ENCODE measurements at regions not wholly inside any gene's neighbourhood (a gene's known extent, or its start where the extent isn't known, plus 50 kb on each side); places are given as distances from the start of the nearest gene placed in this dataset.

- H2BK15ac ChIP-seq (ENCODE audit: low read depth, low read length), result no peak overlapping the region
- BruUV-seq (replicated peaks), result no TSS peak
- no peaks in the 10 kb centered on the region for H3K9me1 ChIP-seq (ENCODE audit: insufficient read depth, low read length)
- no peak overlapping the region for H4K8ac ChIP-seq (ENCODE audit: low read depth in 2 of 2, low read length in 2 of 2)
- H3K4me2 ChIP-seq (ENCODE audit: low read depth, low read length), result no peak overlapping the region
- dilution Hi-C loops (cut with HindIII; ENCODE audit: low sequenced_read_pairs, unreplicated experiment), result no loop called here
- no peak overlapping the region for H3K56ac ChIP-seq (ENCODE audit: extremely low read depth, insufficient read depth, low read length)
- DNase-seq (no peak), ATAC-seq (ENCODE audit: low read depth) (no peak)
- H3K27ac ChIP-seq (ENCODE audit: insufficient read depth, low read length), result no peak overlapping the region
- no peak overlapping the region for H3K23ac ChIP-seq (ENCODE audit: low read depth, low read length)
- in situ Hi-C loops (cut with MboI; ENCODE audit: low sequenced_read_pairs), result no loop called here
- no peaks in the 10 kb centered on the region for H4K20me1 ChIP-seq (ENCODE audit: insufficient read depth, low read length)
- no peaks in the 10 kb centered on the region for H3K79me1 ChIP-seq (ENCODE audit: low read depth in 1 of 2, low read length in 2 of 2)
- no peak overlapping the region for H2BK20ac ChIP-seq (ENCODE audit: low read depth, low read length)
- H4K5ac ChIP-seq (ENCODE audit: low read depth, low read length), result no peak overlapping the region
- H3K18ac ChIP-seq (ENCODE audit: low read depth, low read length), result no peak overlapping the region
- no peak overlapping the region for H4K91ac ChIP-seq (ENCODE audit: insufficient read depth, low read depth, low read length)
- H3K4ac ChIP-seq (ENCODE audit: low read depth, low read length), result no peak overlapping the region
- H2BK120ac ChIP-seq (ENCODE audit: low read depth, low read length), result no peak overlapping the region
- no peaks in the 10 kb centered on the region for H3K9me3 ChIP-seq (ENCODE audit: control insufficient read depth, insufficient read depth, low read length)
- POLR2A ChIA-PET (ENCODE audit: unreplicated experiment), result no interaction called here
- no peak overlapping the region for H2AK9ac ChIP-seq (replicated peaks; ENCODE audit: low read depth, low read length, poor library complexity)
- no peak overlapping the region for H3K14ac ChIP-seq (replicated peaks; ENCODE audit: low read depth, low read length)
- no peaks in the 10 kb centered on the region for H3K27me3 ChIP-seq (ENCODE audit: control insufficient read depth, insufficient read depth, low read length)
- no peak overlapping the region for H2BK5ac ChIP-seq (ENCODE audit: low read depth, low read length, poor library complexity, severe bottlenecking)
- no peak overlapping the region for H3K4me3 ChIP-seq (ENCODE audit: insufficient read depth, low read depth, low read length)
- 43% methylated on average over 1 of the region's 4 CpGs; no CpG with 5 or more reads in 1 of the 2 experiments for WGBS, 2 experiments (ENCODE audit: extremely low coverage in 2 of 2, insufficient read length in 1 of 2)
- no peaks in the 10 kb centered on the region for H3K36me3 ChIP-seq (ENCODE audit: control insufficient read depth, insufficient read depth, low read length)
- H2AFZ ChIP-seq (replicated peaks; ENCODE audit: low read length, poor library complexity), result no peak overlapping the region
- intact Hi-C loops (cut with micrococcal nuclease), result no loop called here
- no peak overlapping the region for H2AK5ac ChIP-seq (ENCODE audit: low read depth, low read length)
- CTCF ChIA-PET, result no interaction called here
- H3K4me1 ChIP-seq (ENCODE audit: control insufficient read depth, insufficient read depth, low read length), result no peaks in the 10 kb centered on the region
- TF ChIP-seq MAFK (IDR thresholded peaks at IDR 0.05; ENCODE audit: low read depth, low read length) (peak; percentile 36; the same call in 1 of the 2 replicates), MXI1 (IDR thresholded peaks at IDR 0.05; ENCODE audit: borderline replicate concordance, low read depth, low read length) (no peak)
- no peak overlapping the region for H3K9ac ChIP-seq (ENCODE audit: low read depth, low read length)
Measured at GRCh38 chr1:75083848-75084514, 50.2 kb upstream of the LHX8 start.
